K562 (cell line): ENCODE measurements at regions not wholly inside any gene's neighbourhood (a gene's known extent, or its start where the extent isn't known, plus 50 kb on each side); places are given as distances from the start of the nearest gene placed in this dataset.

ENCODE experiments used
- ATF4 ChIP-seq: fragments of 450-650 bp; formaldehyde crosslinking; IDR thresholded peaks from 2 replicates; pipeline ENCODE4 v1.4.0; 2022; ENCODE audit warnings: mild to moderate bottlenecking, moderate library complexity
- HCFC1 ChIP-seq: IDR thresholded peaks from 2 replicates; pipeline ENCODE4 v1.6.1; 2012; ENCODE audit warnings: low read depth, low read length, improper control_type of control experiment
- HDAC2 ChIP-seq: fragments of 450-650 bp; IDR thresholded peaks from 2 replicates; pipeline ENCODE4 v1.6.1; 2016; ENCODE audit warnings: mild to moderate bottlenecking
- PHB ChIP-seq: fragments of 250-450 bp; sonication (Bioruptor Pico); IDR thresholded peaks from 2 replicates; pipeline ENCODE4 v1.5.0; 2021
- PHF20 ChIP-seq: fragments of 450-650 bp; IDR thresholded peaks from 2 replicates; pipeline ENCODE4 v1.6.1; 2018; ENCODE audit not compliant: partially characterized antibody
- POU5F1 ChIP-seq: fragments of 150-350 bp; IDR thresholded peaks from 2 replicates; pipeline ENCODE4 v1.6.1; 2014; ENCODE audit warnings: borderline replicate concordance, low read length, low read depth, mild to moderate bottlenecking; ENCODE audit not compliant: partially characterized antibody
- REST ChIP-seq, 2 experiments: fragments of 450-650 bp; formaldehyde crosslinking in 1 of 2; IDR thresholded peaks; 2 replicates each; pipeline versions ENCODE4 v1.4.0 to v1.6.1; 2014 to 2020; ENCODE audit warnings: mild to moderate bottlenecking in 2 of 2, borderline replicate concordance in 1 of 2, low read depth in 1 of 2
- ZNF23 ChIP-seq: fragments of 250-450 bp; sonication (Bioruptor Pico); IDR thresholded peaks from 2 replicates; pipeline ENCODE4 v1.4.0; 2020; ENCODE audit warnings: mild to moderate bottlenecking
- ZNF707 ChIP-seq: fragments of 250-450 bp; sonication (Bioruptor Pico); conservative IDR thresholded peaks from 2 replicates; pipeline ENCODE4 v1.8.0; 2022; ENCODE audit warnings: inconsistent platforms, mild to moderate bottlenecking, moderate library complexity

DNA sequence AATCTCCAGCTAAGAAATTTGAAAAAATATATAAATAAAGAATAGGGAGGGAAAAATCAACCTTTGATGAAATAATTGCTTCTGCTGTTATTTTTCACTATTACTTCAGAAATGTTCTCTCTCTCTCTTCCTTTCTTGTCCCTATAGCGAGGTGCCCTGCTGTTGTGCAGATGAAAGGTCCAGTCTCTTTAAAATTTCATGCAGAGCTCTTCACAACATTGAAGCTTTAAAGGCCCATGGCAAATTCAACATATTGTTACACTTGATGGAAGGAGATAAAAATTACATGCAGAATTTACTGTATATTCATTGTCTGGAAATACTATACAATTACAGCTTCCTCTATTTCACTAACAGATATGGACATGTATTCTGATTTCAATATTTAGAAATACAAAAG is 86.4 kb upstream of the PSMD7 start (continued):
- no peak for TF ChIP-seq PHB (CRISPR knock-in tag)
- TF ChIP-seq HCFC1, result no peak
- TF ChIP-seq REST (IDR thresholded peaks at IDR 0.05; ENCODE audit: borderline replicate concordance), result no peak
- TF ChIP-seq REST (CRISPR knock-in tag; IDR thresholded peaks at IDR 0.05; ENCODE audit: low read depth), result no peak
- TF ChIP-seq PHF20, result no peak
- no peak for TF ChIP-seq HDAC2
- no peak for TF ChIP-seq ZNF23 (CRISPR knock-in tag)
- no peak for TF ChIP-seq ZNF707 (CRISPR knock-in tag)
- no peak for TF ChIP-seq POU5F1
- TF ChIP-seq ATF4 (CRISPR knock-in tag), result no peak
